Fibroblast of gingiva (primary cell): ENCODE measurements at regions not wholly inside any gene's neighbourhood (a gene's known extent, or its start where the extent isn't known, plus 50 kb on each side); places are given as distances from the start of the nearest gene placed in this dataset.
A peak's percentile ranks its signal among the peaks of the same experiment; 100 is the strongest.

Experiments
- DNase-seq: peaks from one replicate; pipeline ENCODE4 v3.0.0-alpha.2; 2011; ENCODE audit warnings: low read depth

- DNase-seq, result no peak
Observed at GRCh38 chr2:187936228-187936627, 355.4 kb upstream of the GULP1 start.

GRCh38 chr2:187939180-187939579, 352.5 kb upstream of the GULP1 start:
- no peak for DNase-seq

DNA sequence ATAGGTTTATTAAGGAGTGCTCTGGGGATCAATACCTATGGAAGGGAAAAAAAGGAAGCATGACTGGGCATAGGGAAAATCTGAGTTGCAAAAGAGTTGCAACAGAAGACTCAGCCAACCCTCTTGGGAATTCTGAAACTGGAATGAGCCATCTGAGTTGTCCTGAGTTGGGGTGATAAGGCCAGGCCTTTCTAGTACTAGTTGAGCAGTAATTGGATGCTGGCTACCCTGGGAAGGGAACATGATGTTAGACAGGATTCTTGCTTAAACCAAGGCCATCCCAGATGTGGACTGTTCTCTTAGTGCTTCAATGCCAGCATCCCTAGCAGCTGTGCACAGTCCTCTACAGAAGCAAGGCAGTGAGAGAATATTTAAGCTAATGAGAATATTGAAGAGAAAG, 348.8 kb upstream of the GULP1 start:
- peak; percentile 89 for DNase-seq

DNA sequence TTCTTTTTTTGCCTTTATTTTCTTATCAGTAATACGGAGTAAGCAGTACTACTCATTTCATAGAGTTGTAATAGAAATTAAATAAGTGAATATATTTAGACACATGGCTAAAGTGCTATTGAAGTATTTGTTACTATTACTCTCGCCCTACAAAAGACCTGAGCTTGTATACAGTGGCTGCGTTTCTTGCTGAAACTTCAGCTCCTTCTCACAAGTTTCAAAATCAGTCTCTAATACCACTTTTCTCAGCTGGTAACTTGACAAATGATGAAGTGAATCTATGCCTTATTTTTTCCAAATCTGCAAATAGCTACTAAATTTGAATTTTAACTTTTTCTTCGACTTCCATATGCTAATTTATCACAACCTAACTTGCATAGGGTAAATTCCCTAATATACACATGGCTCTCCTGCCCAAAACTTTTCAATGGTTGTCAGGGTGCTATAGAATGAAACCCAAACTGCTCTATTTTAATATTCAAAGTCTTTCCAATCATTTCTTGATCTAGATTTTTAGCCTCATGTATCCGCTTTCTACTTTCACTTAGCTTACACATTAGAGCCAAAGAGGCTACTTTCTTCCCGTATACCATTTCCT, 347.8 kb upstream of the GULP1 start:
- no peak for DNase-seq

DNA sequence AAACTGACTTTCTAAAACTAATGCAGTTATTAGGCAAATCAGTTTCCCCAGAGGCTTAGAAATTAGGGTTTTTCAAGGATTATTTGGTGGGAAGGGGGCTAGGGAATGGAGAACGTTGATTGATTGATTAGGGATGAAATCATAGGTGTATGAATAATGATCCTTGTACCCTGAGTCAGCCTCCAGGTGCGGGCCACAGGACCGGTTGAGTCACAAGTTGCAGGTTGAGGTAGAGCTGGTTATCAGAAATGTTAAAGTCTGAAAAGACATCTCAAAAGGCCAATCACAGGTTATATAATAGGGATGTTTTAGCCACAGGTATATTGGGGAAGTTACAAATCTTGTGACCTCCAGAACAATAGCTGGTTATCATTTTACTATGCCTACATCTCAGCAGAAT, 341.8 kb upstream of the GULP1 start:
- DNase-seq, result no peak

- no peak for DNase-seq
Observed at GRCh38 chr2:187951470-187952218, 340.0 kb upstream of the GULP1 start.

- no peak for DNase-seq
Observed at GRCh38 chr2:187956906-187957534, 334.7 kb upstream of the GULP1 start.

DNA sequence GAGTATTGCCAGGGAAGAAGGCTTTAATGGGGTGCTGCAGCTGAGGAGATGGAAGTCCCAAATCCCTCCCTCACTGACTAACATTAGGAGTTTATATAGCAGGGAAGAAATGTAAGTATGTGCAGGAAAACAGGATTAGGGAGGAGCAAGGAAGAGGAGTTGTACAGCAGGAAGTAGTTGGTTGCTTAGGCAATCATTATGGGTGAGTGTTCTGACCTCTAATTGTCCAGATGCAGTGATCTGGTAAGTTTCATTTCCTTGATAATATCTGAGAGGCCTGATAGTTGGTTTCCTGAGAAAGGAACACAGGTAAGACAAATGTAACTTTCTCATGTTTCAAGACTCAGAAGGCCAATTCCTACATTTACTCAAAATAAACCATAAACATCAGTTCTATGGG, 331.9 kb upstream of the GULP1 start:
- no peak for DNase-seq

DNA sequence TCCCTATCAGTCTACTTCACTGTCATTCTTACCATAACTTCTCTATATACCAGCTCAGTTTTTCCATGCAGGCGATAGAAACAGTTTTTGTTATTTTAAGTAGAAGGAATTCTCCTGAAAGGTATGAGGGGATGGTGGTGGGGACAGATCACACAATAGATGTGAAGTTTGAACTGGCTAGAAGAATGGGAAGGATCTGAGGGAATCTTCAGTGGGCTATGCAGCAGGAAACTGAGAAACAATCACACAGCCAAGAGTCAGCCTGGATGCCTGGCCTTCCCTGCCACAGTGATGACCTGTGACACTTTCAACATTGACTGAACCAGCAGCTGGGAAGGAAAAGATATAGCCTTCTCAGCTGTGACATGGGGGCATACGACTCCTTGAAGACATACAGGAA, 329.1 kb upstream of the GULP1 start:
- no peak for DNase-seq

DNA sequence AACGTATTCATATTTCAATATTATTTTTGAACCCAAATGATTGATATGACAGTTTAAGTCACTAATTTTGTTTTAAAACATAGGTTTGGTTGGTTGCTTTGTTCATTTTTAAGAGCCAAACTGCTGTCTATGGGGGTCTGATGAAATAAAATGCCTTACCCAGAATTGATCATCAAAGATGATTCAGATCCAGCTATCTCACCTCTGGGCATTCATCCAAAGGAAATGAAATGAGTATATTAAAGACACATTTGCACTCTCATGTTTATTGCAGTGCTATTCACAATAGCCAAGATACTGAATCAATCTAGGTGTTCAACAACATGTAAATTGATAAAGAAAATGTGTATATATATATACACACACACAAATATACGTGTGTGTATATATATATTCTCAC, 326.9 kb upstream of the GULP1 start:
- no peak for DNase-seq

DNA sequence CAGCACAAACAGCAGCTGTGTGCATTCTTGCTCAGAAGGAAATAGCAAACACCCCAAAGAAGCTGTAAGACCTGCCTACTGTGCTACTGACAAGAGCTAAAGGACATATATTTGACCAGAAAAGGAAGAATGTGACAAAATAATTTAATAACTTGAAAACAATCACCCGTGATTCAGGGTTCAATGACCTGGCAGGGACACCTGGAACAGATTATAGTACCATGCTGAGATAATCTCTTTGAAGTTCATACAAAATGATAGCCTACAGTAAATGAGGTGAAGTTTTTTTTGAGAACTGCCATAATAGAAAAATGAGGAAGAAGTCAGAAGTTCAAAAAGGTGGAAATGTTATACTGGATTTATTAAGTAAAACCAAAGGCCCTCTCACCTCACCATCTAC, 324.8 kb upstream of the GULP1 start:
- DNase-seq, result no peak

GRCh38 chr2:187971893-187972292, 319.8 kb upstream of the GULP1 start:
- DNase-seq, result no peak

DNA sequence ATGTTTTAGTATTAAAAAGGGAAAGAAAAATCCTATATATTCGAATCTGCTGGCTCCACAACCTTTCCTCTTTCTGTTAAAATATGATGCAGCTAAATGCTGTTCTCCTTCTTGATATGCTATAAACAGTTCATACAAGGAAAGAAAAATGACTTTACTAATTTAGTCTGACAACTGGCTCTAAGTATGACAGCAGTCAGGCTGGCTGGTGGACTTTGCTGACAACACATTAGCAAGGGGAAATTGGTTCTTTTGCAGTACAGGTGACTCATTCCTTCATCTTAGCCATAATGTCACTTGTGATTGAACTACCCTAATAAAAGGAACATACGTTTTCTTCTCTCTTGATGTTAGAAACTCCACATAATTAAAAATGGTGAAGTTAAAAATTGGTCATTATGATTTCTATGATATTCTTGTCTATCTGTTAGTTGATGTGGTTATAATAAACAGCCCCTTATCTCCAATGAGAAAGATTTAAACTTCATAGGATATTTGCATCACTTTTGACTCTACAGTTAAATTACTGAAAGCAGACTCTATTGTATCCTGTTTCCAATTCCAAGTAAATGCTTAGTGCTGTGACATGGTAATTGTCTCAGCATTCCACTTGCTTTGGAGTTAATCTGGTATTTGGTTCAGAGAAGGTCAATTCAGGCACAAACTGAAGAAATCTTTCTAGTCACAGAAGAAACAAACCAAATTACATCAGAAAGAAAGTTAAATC, 315.3 kb upstream of the GULP1 start:
- no peak for DNase-seq

DNA sequence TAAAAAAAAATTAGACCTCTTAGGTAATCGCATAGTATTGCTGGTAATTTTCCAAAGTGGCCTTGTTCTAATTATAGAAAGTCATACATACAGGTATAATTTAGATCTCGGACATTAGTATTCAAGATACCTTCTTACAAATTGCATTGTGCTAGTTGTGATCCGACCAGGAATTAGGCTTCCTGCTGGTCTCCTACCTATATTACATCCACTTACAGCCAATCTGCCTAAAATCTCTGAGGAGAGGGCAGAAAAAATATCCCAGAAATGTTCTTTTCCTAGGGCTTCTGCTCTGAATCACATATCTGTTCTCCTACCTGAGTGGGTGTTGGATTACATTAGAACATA, 314.7 kb upstream of the GULP1 start:
- no peak for DNase-seq

DNA sequence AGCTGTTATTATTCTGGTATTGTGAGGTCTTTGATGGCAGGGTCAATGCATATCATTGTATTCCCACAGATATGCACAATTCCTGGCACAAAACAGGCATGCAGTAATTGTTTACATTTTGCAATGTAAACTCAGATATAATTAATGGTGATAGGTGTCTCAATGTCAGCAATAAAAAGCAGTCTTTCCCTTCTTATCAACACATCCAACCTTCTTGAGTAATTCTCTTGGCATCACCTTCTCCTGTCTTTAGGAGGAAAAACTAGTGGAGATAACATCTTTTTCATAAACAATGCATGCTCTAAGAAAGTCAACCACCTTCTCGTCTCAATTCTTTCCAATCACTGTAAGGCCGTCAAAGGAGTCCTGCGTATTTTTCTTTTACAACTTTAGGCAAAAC, 313.3 kb upstream of the GULP1 start:
- DNase-seq, result no peak

GRCh38 chr2:187982668-187983067, 309.0 kb upstream of the GULP1 start:
- DNase-seq, result peak; percentile 90

- DNase-seq, result no peak
Observed at GRCh38 chr2:187985195-187985594, 306.5 kb upstream of the GULP1 start.

DNA sequence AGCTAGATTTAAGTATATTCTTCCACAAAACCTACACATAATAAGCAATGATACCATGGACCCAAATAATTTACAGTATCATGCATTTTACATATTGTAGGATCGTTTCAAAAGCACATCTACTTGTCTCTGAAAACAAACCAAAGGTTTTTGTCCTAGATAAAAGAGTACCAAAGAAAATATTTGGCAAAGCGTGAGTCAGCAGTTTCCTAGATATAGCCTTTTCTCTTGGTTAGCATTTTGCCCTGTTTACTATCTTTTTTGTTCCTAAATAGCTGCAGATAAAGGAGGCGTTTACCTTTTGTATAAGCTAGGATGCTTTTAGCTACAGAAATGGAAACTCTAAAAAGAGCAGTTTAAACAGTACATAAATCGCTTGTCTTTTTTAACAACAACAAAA, 305.8 kb upstream of the GULP1 start:
- no peak for DNase-seq

- DNase-seq, result peak; percentile 4
Observed at GRCh38 chr2:187986390-187987105, 305.1 kb upstream of the GULP1 start.

DNA sequence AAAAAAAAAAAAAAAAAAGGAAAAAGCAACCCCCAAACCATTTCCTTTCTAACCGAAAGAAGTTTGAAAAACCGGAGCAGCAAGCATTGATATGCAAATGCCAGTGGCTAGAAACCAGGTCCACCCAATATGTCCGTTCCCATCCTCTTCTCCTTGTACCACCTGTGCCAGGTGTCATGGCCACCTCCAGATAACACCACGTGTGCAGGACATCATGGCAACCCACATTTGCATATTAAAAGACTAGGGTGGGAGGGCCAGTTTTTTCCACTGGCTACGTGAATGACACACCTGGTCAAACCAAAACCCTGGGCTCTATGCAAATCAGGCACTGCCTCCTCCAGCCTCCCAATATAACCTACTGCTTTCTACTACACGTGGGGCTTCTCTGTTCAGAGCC, 303.3 kb upstream of the GULP1 start:
- DNase-seq, result no peak

DNA sequence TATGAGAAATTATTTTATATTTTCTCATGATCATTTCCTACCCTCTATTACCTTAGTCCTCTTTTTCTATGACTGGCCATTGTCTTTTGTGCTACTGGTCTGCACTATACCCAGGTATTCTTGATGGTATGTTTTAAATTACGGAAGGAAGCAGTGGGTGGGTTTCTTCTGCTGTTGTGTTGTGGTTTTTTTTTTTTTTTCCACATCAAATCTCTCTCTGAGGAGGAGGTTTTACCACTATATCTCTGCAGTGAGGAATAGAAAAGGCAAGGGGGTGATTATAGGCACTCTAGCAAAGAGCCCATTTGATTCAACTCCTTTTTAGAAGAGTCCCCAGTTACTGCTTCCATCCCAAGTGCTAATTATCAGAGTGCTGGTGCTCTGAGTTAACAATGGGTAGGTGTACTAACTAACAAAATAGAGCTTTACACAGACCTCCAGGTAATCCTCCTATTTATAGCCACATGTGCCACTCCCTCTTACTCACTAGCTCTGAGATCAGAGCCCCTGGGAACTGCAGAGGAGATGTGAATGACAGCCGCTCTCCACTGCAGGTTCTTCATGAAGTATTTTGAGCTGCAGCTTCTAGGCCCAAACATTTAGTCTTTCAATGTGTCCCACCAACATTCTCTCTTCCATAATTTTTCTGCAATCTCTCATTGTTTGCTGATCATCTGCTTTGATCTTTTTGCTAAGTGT, 301.6 kb upstream of the GULP1 start:
- no peak for DNase-seq

DNA sequence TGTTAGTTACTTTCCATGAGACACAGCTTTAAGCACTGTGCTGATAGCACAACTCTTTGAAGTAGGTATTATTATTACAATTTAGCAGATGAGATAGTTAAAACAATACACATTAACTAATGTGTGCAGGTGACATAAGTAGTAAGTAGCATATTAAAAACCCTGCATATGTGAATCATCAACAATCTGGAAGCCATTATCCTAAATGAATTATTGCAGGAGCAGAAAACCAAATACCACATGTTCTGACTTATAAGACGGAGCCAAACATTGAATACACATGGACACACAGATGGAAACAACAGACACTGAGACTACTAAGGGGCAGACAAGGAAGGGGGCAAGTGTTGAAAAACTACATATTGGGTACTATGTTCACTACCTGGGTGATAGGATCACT, 300.3 kb upstream of the GULP1 start:
- peak; percentile 52 for DNase-seq
